HL-60/S4 (cell line): ENCODE measurements at regions not wholly inside any gene's neighbourhood (a gene's known extent, or its start where the extent isn't known, plus 50 kb on each side); places are given as distances from the start of the nearest gene placed in this dataset.

ENCODE experiments used
- in situ Hi-C: fragments of 300-500 bp; cut with MboI; formaldehyde crosslinking; loops from 2 replicates; pipeline ENCODE4 v1.14.3; 2022; ENCODE audit warnings: low sequenced_read_pairs

DNA sequence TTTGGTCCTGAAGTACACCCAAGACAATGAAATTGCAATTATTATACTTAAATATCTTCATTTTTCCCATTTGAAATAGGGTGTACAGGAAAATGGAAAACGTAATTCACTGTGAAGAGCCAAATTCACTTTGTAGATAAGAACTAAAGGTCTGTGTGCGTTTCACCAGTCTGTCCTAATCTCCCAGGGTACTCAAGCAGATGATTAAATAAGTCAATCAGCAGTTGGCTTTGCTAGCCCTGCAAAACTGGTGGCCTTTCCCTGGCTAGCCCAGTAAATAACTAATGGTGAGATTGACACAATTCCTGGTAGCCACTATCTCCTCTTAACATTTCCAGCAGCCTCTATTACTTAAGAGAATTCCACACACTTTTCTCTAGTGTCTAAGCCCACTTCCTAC, 389.3 kb downstream of the TBL1XR1 start:
- in situ Hi-C loops, result no loop called here

- in situ Hi-C loops, result no loop called here
These were observed 397.6 kb downstream of the TBL1XR1 start for GRCh38 chr3:176799675-176800074.

DNA sequence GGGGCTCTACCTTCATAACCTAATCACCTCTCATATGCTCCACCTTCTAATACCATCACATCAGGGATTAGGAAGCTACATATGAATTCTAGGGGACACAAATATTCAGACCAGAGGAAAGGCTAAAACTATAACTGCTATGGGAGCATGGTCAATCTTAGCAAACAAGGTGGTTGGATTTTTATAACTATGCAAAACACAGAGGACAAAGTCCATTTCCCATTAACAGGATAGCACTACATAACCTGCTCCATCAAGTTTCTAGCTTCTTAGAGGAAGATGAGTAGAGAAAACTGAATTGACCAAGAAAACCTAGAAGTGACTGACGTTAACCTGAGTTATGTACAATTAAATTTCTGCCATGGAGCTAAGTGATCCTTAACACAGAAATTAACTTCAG, 398.6 kb downstream of the TBL1XR1 start:
- in situ Hi-C loops, result no loop called here

DNA sequence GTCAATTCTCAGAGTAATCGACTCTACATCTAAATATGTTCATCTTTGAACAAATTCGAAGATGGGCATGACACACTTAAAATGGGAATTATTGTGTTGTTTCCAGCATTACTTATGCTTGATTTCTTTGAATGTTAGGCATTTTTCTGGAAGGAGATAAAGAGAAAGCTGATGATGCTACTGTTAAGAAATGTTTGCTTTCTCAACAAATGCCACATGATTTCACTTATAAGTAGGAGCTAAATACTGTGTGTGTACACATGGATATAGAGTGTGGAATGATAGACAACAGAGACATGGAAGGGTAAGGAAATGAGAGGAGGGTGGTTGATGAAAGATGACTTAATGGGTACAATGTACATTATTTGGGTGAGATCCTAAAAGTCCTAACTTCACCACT, 400.9 kb downstream of the TBL1XR1 start:
- in situ Hi-C loops, result no loop called here

GRCh38 chr3:176795891-176796290, 401.4 kb downstream of the TBL1XR1 start:
- in situ Hi-C loops, result no loop called here

GRCh38 chr3:176794406-176794805, 402.9 kb downstream of the TBL1XR1 start:
- in situ Hi-C loops, result no loop called here

DNA sequence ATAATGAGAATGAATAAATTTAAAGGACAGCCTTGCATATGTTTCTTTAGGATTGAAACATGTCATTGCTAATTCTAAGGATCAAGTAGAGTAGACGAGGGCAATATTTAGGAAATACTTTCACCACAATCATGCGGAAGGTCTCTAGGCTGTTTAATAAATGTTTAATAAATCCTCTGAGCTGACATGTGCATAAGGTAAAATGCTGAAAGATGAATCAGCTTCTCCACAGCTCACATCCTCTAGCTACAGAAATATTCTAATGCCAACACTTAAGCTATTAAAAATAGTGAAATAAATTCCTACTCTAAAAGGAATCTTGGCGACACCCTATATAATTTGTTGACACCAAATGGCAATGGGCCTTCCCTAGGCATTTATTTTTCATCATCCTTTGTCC, 407.3 kb downstream of the TBL1XR1 start:
- in situ Hi-C loops, result no loop called here

DNA sequence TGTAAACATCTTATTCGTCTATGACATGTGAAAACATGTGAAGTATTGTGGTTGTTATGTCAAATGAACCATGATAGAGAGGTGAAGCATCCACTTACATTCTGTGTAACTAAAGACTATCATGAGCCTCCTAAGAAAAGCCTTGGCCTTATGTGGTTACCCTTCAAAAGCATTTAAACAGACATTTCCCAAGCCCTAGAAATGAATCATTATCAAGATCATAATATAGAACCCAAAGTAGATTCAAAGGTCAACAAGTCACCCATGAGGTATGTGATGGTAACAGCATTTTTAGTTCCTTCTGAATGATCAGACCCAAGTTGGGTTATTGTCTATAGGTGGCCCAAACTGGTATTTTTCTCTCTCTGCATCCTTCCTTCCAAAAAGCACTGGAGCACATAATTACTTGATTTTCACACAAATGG, 408.0 kb downstream of the TBL1XR1 start:
- in situ Hi-C loops, result no loop called here

DNA sequence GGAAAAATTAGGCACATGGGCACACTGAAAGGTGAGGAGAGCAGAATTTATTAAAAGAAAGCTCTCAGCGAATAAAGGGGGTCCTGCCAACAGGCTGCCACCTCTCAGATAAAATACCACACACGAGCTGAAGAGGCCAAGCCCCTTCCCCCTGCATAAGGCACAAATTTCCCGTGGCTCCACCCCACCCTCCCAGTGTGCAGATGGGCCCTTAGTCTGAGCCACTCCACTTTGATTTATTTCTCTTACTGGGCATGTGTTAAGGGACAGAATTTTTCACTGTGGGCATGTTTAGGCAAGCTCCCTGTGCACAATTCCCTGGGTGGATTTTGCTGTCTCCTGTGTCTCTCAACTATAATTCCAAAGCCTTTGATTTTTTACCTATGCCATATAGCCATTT, 409.8 kb downstream of the TBL1XR1 start:
- in situ Hi-C loops, result no loop called here

- in situ Hi-C loops, result no loop called here
These were observed 412.1 kb downstream of the TBL1XR1 start for GRCh38 chr3:176785171-176785570.

DNA sequence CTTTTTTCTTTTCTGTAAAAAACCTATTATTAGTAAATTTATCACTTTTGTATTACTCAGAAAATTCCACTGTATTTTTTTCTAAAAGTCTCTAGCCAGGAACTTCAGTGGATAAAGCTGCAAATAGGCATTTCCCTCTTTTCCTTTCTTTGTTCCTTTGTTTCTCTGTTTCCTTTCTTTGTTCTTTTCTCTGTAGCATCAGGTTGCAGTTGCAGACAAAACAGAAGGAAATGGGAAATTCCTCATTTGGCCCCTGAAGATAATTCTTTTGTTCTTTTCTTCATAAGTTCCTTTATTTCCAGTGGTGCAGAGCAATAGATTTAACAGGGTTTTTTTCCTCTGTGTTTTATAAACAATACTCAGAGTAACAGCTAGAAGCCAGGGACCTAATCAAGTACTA, 416.5 kb downstream of the TBL1XR1 start:
- in situ Hi-C loops, result no loop called here

- in situ Hi-C loops, result no loop called here
These were observed 420.6 kb downstream of the TBL1XR1 start for GRCh38 chr3:176776622-176777175.

- in situ Hi-C loops, result no loop called here
These were observed 427.6 kb downstream of the TBL1XR1 start for GRCh38 chr3:176769547-176770190.

DNA sequence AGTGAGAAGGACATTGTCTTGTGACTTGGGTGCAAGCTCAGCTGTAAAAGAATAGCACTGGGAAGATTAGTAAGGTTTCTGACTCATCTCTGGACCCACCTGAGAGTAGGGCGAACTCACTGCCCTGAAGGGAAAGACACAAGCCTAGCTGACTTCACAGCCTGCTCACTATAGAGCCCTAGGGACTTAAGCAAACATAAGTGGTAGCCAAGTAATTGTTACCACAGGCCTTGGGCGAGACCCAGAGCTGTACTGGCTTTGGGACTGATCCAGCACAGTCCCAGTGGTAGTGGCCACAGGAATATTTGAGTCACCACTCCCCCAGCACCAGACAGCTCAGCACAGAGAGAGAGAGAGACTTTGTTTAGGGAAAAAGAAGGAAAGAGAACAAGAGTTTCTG, 429.9 kb downstream of the TBL1XR1 start:
- in situ Hi-C loops, result no loop called here

DNA sequence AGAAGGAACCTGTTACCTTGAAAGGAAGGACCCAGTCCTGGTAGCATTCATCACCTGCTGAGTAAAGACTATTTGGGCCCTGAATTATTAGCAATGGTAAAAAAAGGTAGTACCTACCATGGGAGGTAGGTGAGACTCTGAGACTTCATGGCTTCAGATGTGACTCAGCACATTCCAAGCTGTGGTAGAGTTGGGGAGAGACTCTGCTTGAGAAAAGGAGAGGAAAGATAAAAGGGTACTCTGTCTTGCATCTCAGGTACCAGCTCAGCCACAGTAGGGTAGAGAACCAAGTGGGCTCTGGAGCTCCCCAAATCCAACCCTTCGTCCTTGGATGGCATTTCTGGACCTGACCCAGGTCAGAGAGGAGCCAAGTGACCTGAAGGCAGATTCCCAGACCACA, 430.4 kb downstream of the TBL1XR1 start:
- in situ Hi-C loops, result no loop called here

DNA sequence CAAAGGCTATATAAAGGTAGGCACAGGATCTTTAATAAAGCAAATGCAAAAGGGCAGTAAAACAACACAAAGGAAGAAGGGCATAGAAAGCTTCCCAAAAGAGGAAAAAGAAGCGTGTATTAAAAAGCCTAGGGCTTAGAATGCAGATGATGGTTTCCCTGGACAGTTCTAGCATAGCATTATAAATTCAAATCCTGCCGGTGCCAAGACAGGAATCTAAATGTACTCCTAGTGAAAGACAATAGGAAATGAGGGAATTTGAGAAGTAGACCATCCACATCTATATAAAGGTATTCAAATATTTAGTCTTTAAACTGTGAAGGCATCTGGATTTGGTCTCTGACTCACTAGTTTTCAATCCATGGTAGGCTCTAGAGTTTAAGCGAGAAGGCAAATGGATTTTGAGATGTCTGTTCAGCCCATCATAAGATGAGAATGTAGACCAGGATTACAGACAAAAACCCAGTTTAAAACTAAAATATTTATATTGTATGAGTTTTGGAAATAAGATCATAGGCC, 431.8 kb downstream of the TBL1XR1 start:
- in situ Hi-C loops, result no loop called here

GRCh38 chr3:176759815-176760506, 437.3 kb downstream of the TBL1XR1 start:
- in situ Hi-C loops, result no loop called here

DNA sequence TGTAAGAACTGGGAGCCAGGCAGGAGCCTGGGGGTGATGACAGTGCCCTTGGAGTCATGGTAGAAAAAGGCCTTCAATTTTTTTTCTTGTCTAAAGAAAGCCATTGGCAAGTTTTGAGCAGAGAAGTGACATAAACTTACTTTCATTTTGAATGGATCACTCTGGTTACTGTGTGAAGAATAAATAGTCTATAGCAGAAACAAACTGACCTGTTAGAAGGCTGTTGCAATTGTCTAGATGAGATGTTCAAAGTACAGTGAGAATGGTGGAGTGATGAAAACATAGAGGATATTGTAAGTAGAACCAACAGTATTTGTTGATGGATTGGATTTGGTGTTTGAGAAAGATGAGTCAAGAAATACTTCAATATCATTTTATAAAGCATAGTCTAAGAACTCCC, 439.9 kb downstream of the TBL1XR1 start:
- in situ Hi-C loops, result no loop called here

DNA sequence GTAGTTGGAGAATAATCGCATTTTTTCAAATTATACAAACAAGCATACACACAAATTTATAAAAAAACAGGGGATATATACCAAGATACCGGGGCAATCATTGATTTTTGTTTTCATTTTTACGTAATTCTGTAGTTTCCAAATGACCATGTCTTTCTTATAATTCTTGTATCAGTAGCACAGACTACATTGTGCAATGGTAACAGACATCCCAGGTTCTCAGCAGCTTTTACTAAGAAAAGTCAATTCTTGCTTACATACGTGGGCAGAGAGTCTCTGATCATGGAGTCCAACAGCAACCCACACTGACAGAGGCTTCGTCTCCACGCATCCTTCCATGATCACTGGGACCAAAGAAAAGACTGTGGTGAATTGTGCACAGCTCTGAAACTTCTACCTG, 441.3 kb downstream of the TBL1XR1 start:
- in situ Hi-C loops, result no loop called here

GRCh38 chr3:176755552-176755951, 441.7 kb downstream of the TBL1XR1 start:
- in situ Hi-C loops, result no loop called here

DNA sequence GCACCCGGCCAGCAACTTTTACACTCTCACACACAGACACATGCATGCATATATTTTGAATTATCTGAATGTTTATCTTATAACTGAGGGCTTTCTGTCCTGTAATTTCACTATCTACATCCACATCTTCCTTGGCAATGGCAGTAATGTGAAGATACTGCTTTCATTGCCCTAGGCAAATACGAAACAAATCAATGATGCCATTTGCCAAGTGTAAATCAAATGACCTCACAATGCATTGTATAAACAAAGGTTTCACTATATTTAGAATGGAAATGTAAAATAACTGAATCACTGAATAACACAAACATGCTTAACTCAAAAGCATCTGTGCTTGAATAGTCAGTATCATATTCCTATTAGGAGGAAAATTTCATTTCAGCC, 455.6 kb downstream of the TBL1XR1 start:
- in situ Hi-C loops, result no loop called here

DNA sequence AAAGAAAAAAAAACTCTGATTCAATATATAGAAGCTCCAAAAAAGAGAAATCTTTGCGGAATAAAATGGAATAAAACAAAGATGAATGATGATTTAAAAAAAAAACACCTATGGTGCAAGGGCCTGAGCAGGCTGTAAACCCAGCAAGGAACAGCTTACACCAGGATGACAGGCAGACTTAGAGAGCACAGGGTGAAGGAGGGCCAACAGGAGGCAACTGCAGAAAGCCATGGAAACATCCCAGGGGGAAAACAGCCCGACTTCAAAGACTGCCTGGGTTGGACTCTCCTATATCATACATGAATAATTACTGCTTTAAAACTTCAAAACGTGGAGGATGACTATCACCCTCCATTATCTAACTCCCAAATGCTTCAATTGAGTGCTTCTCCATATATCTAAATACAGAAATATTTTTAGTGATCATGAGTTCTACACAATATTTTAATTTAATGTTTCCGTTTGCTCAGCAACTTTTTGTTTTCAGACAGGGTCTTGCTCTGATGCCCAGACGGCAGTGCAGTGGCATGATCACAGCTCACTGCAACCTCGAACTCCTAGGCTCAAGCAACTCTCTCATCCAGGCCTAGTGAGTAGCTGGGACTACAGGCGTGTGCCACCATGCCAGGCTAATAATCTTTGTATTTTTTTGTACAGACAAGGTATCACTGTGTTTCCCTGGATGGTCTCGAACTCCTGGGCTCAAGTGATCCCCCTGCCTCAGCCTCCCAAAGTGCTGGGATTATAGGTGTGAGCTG, 456.2 kb downstream of the TBL1XR1 start:
- in situ Hi-C loops, result no loop called here
